H1 (cell line): ENCODE measurements at regions not wholly inside any gene's neighbourhood (a gene's known extent, or its start where the extent isn't known, plus 50 kb on each side); places are given as distances from the start of the nearest gene placed in this dataset.

Experiments
- CTCF ChIA-PET: fragments of 300-600 bp; sonication (Branson Sonifier 250); formaldehyde crosslinking; loops from one replicate; lab custom pipeline; 2021; ENCODE audit not compliant: partially characterized antibody; lab: Charles Lee
- POLR2A ChIA-PET: fragments of 300-600 bp; sonication (Branson Sonifier 250); formaldehyde crosslinking; loops from one replicate; lab custom pipeline; 2021; ENCODE audit warnings: inconsistent platforms; ENCODE audit not compliant: partially characterized antibody; lab: Charles Lee
- DNase-seq, 2 experiments: peaks; one replicate each; pipeline versions ENCODE4 v3.0.0 to v3.0.0-alpha.2; 2010 to 2022; ENCODE audit warnings: low spot score in 2 of 2, low read depth in 1 of 2, mixed read lengths in 1 of 2
- FAIRE-seq: peaks from 2 replicates; lab custom pipeline; 2011; peaks lifted over from hg19 to GRCh38; lab: Jason Lieb, UNC
- H2AFZ ChIP-seq: 2 replicates; pipeline ENCODE4 v1.8.1; 2012; ENCODE audit warnings: low read length, inconsistent platforms
- H2AK5ac ChIP-seq: 2 replicates; pipeline ENCODE4 v1.6.1; 2013; ENCODE audit warnings: low read depth, low read length
- H2BK120ac ChIP-seq: replicated peaks from 2 replicates; pipeline ENCODE3; 2013; ENCODE audit warnings: low read depth, low read length, inconsistent platforms
- H2BK12ac ChIP-seq: 2 replicates; pipeline ENCODE4 v1.6.1; 2013; ENCODE audit warnings: low read depth, low read length
- H2BK15ac ChIP-seq: 2 replicates; pipeline ENCODE4 v1.6.1; 2013; ENCODE audit warnings: low read length
- H2BK20ac ChIP-seq: 2 replicates; pipeline ENCODE4 v1.6.1; 2013; ENCODE audit warnings: low read length
- H2BK5ac ChIP-seq: 2 replicates; pipeline ENCODE4 v1.6.1; 2013; ENCODE audit warnings: low read depth, low read length
- H3K14ac ChIP-seq: 2 replicates; pipeline ENCODE4 v1.6.1; 2013; ENCODE audit warnings: inconsistent platforms; ENCODE audit not compliant: insufficient read length
- H3K18ac ChIP-seq: 2 replicates; pipeline ENCODE4 v1.6.1; 2013; ENCODE audit warnings: low read length; ENCODE audit errors: extremely low read depth
- H3K23ac ChIP-seq: 2 replicates; pipeline ENCODE4 v1.6.1; 2013; ENCODE audit warnings: inconsistent platforms; ENCODE audit not compliant: insufficient read length
- H3K23me2 ChIP-seq: 2 replicates; pipeline ENCODE4 v1.6.1; 2013; ENCODE audit warnings: low read depth, low read length
- H3K27ac ChIP-seq: 2 replicates; pipeline ENCODE4 v1.6.1; 2011; ENCODE audit warnings: low read depth, low read length, inconsistent platforms
- H3K27me3 ChIP-seq, 4 experiments: replicated peaks in 1 of 4; 1 replicate in 1 of 4; 2 replicates in 3 of 4; pipeline versions ENCODE4 v1.6.1 to v1.8.1; 2011 to 2013; ENCODE audit warnings: low read length in 3 of 4, mild to moderate bottlenecking in 3 of 4, inconsistent platforms in 2 of 4, mixed read lengths in 2 of 4, moderate library complexity in 1 of 4; ENCODE audit not compliant: control insufficient read depth in 3 of 4, insufficient read depth in 3 of 4; ENCODE audit errors: extremely low read depth in 1 of 4
- H3K36me3 ChIP-seq, 4 experiments: 2 replicates each; pipeline versions ENCODE4 v1.6.1 to v1.8.1; 2011 to 2013; ENCODE audit warnings: mild to moderate bottlenecking in 4 of 4, low read length in 3 of 4, moderate library complexity in 2 of 4, control low read depth in 1 of 4, inconsistent platforms in 1 of 4; ENCODE audit not compliant: insufficient read depth in 4 of 4, control insufficient read depth in 2 of 4
- H3K4ac ChIP-seq: replicated peaks from 2 replicates; pipeline ENCODE3; 2013; ENCODE audit warnings: low read length, low read depth, mixed read lengths, inconsistent platforms; ENCODE audit not compliant: insufficient read length
- H3K4me1 ChIP-seq, 4 experiments: replicated peaks in 1 of 4; 1 replicate in 1 of 4; 2 replicates in 3 of 4; pipeline versions ENCODE4 v1.6.1 to v1.8.1; 2011 to 2013; ENCODE audit warnings: low read length in 3 of 4, inconsistent platforms in 2 of 4, mixed read lengths in 1 of 4; ENCODE audit not compliant: insufficient read depth in 4 of 4, control insufficient read depth in 3 of 4
- H3K4me2 ChIP-seq, 2 experiments: 2 replicates each; pipeline versions ENCODE4 v1.6.1 to v1.8.1; 2011 to 2013; ENCODE audit warnings: low read depth in 2 of 2, low read length in 2 of 2, control low read depth in 1 of 2, inconsistent platforms in 1 of 2, mild to moderate bottlenecking in 1 of 2; ENCODE audit not compliant: insufficient read depth in 1 of 2
- H3K4me3 ChIP-seq, 4 experiments: fragments of 200-600, 300-600 bp in 1 of 4; sonication (generic), shearing (Covaris generic), sonication (Bioruptor Twin) in 1 of 4; 2 replicates each; pipeline versions ENCODE4 v1.5.1 to v1.8.1; 2011 to 2016; ENCODE audit warnings: low read length in 4 of 4, low read depth in 3 of 4, control low read depth in 2 of 4, inconsistent platforms in 2 of 4, mild to moderate bottlenecking in 2 of 4, mixed read lengths in 1 of 4, moderate library complexity in 1 of 4; ENCODE audit not compliant: insufficient read depth in 2 of 4; ENCODE audit errors: extremely low read depth in 1 of 4
- H3K56ac ChIP-seq: replicated peaks from 2 replicates; pipeline ENCODE3; 2013; ENCODE audit warnings: low read depth, mild to moderate bottlenecking, mixed read lengths, low read length, inconsistent platforms; ENCODE audit not compliant: insufficient read length
- H3K79me1 ChIP-seq: 2 replicates; pipeline ENCODE4 v1.6.1; 2013; ENCODE audit warnings: low read depth, low read length, control low read depth
- H3K79me2 ChIP-seq, 2 experiments: 2 replicates each; pipeline versions ENCODE4 v1.6.1 to v1.8.1; 2012 to 2013; ENCODE audit warnings: low read length in 2 of 2, mild to moderate bottlenecking in 2 of 2, inconsistent platforms in 1 of 2; ENCODE audit not compliant: insufficient read depth in 2 of 2, control insufficient read depth in 1 of 2
- H3K9ac ChIP-seq, 4 experiments: replicated peaks in 1 of 4; 1 replicate in 1 of 4; 2 replicates in 3 of 4; pipeline versions ENCODE4 v1.6.1 to v1.8.1; 2011 to 2013; ENCODE audit warnings: low read depth in 3 of 4, low read length in 3 of 4, control low read depth in 2 of 4, mild to moderate bottlenecking in 2 of 4, moderate library complexity in 2 of 4, inconsistent platforms in 1 of 4; ENCODE audit errors: extremely low read depth in 1 of 4
- H3K9me3 ChIP-seq, 2 experiments: 2 replicates each; pipeline versions ENCODE4 v1.6.1 to v1.8.1; 2012 to 2013; ENCODE audit warnings: mild to moderate bottlenecking in 2 of 2, moderate library complexity in 2 of 2, control low read depth in 1 of 2, inconsistent platforms in 1 of 2, low read depth in 1 of 2, low read length in 1 of 2, mixed read lengths in 1 of 2; ENCODE audit not compliant: insufficient read depth in 2 of 2
- H4K20me1 ChIP-seq, 2 experiments: replicated peaks in 1 of 2; 2 replicates each; pipeline versions ENCODE3 to v1.8.1; 2011 to 2013; ENCODE audit warnings: inconsistent platforms in 2 of 2, low read length in 2 of 2, mild to moderate bottlenecking in 1 of 2; ENCODE audit not compliant: insufficient read depth in 2 of 2, control insufficient read depth in 1 of 2
- H4K5ac ChIP-seq: 2 replicates; pipeline ENCODE4 v1.6.1; 2013; ENCODE audit warnings: low read length, low read depth, mixed read lengths, inconsistent platforms; ENCODE audit not compliant: insufficient read length
- H4K8ac ChIP-seq: 2 replicates; pipeline ENCODE4 v1.8.0; 2013; ENCODE audit warnings: mild to moderate bottlenecking, moderate library complexity, low read length, inconsistent platforms; ENCODE audit not compliant: insufficient read depth; ENCODE audit errors: extremely low read depth
- H4K91ac ChIP-seq: replicated peaks from 2 replicates; pipeline ENCODE3; 2013; ENCODE audit warnings: low read length, mixed read lengths, inconsistent platforms; ENCODE audit not compliant: insufficient read length
- YY1 ChIP-seq: IDR thresholded peaks from 2 replicates; pipeline ENCODE4 v1.6.1; 2011; ENCODE audit warnings: low read depth, mild to moderate bottlenecking, low read length
- WGBS, 2 experiments: shearing (Covaris generic) in 1 of 2; methylation state at CpG; one replicate each; pipeline versions ENCODE4 v1.1.6 to v1.1.7; 2013 to 2015; ENCODE audit warnings: low lambda C conversion rate in 2 of 2, mixed read lengths in 2 of 2, inconsistent platforms in 1 of 2, low coverage in 1 of 2, missing lambda C conversion rate in 1 of 2; ENCODE audit not compliant: insufficient replicate concordance in 2 of 2, insufficient coverage in 1 of 2, insufficient read length in 1 of 2; ENCODE audit errors: extremely low coverage in 1 of 2, missing lambda C conversion rate in 1 of 2; 5-methylcytosine and 5-hydroxymethylcytosine counted together

- H2BK12ac ChIP-seq = no peak overlapping the region
- no peaks in the 10 kb centered on the region for H3K9me3 ChIP-seq
- no peak overlapping the region for H3K27ac ChIP-seq
- no peaks in the 10 kb centered on the region for H3K79me2 ChIP-seq
- no peak overlapping the region for H3K9ac ChIP-seq
- H3K79me1 ChIP-seq = no peaks in the 10 kb centered on the region
- H3K4ac ChIP-seq = no peak overlapping the region
- FAIRE-seq (no peak), DNase-seq (no peak)
- H3K36me3 ChIP-seq = no peaks in the 10 kb centered on the region
- no peak overlapping the region for H3K14ac ChIP-seq
- no peak overlapping the region for H2BK15ac ChIP-seq
- H3K56ac ChIP-seq = no peak overlapping the region
- H3K23me2 ChIP-seq = no peaks in the 10 kb centered on the region
- no peak overlapping the region for H2BK20ac ChIP-seq
- H3K4me2 ChIP-seq = no peak overlapping the region
- no peaks in the 10 kb centered on the region for H3K4me1 ChIP-seq
- no peak overlapping the region for H4K91ac ChIP-seq
- no peak overlapping the region for H3K23ac ChIP-seq
- H3K18ac ChIP-seq = no peak overlapping the region
- no peaks in the 10 kb centered on the region for H3K27me3 ChIP-seq
- no peak overlapping the region for H3K4me3 ChIP-seq
- no peak overlapping the region for H2AFZ ChIP-seq
- H2BK120ac ChIP-seq = no peak overlapping the region
- 69% methylated on average over 3 of the region's 3 CpGs; no CpG with 5 or more reads in 1 of the 2 experiments for WGBS, 2 experiments
- H2BK5ac ChIP-seq = no peak overlapping the region
- no peaks in the 10 kb centered on the region for H4K20me1 ChIP-seq
- no peak overlapping the region for H4K5ac ChIP-seq
- CTCF ChIA-PET = no interaction called here
- H4K8ac ChIP-seq = no peak overlapping the region
- no peak for TF ChIP-seq YY1
- POLR2A ChIA-PET = no interaction called here
- H2AK5ac ChIP-seq = no peak overlapping the region
Measured at GRCh38 chr4:117949621-117950020, 84.7 kb upstream of the NDST3 start.
